Kidney (tissue), 13 donors: ENCODE measurements at regions not wholly inside any gene's neighbourhood (a gene's known extent, or its start where the extent isn't known, plus 50 kb on each side); places are given as distances from the start of the nearest gene placed in this dataset.

Experiments used
- DNase-seq, 5 donors: peaks; one replicate each; pipeline ENCODE4 v3.0.0-alpha.2; 2013 to 2020
- FAIRE-seq: peaks from 2 replicates; lab custom pipeline; 2012; peaks lifted over from hg19 to GRCh38; lab: Jason Lieb, UNC
- H3K27ac ChIP-seq, 2 donors: one replicate each; pipeline ENCODE4 v1.7.0; 2013; ENCODE audit warnings: low read depth in 2 of 2, low read length in 2 of 2, inconsistent platforms in 1 of 2
- H3K27me3 ChIP-seq: one replicate; pipeline ENCODE4 v1.7.1; 2013; ENCODE audit warnings: low read length, inconsistent platforms; ENCODE audit not compliant: control insufficient read depth, insufficient read depth
- H3K36me3 ChIP-seq, 3 donors: one replicate each; pipeline versions ENCODE4 v1.7.0 to v1.7.1; 2013; ENCODE audit warnings: low read length in 3 of 3, control low read depth in 1 of 3, inconsistent platforms in 1 of 3; ENCODE audit not compliant: insufficient read depth in 3 of 3, control insufficient read depth in 2 of 3
- H3K4me1 ChIP-seq, 3 donors: one replicate each; pipeline versions ENCODE4 v1.7.0 to v1.7.1; 2013; ENCODE audit warnings: low read length in 3 of 3, inconsistent platforms in 1 of 3, low read depth in 1 of 3; ENCODE audit not compliant: control insufficient read depth in 2 of 3, insufficient read depth in 2 of 3
- H3K4me3 ChIP-seq, 3 donors: one replicate each; pipeline versions ENCODE4 v1.7.0 to v1.8.1; 2013; ENCODE audit warnings: low read length in 3 of 3, control low read depth in 1 of 3, inconsistent platforms in 1 of 3
- H3K9ac ChIP-seq, 3 donors: one replicate each; pipeline versions ENCODE4 v1.7.0 to v1.7.1; 2013; ENCODE audit warnings: low read length in 3 of 3, control low read depth in 1 of 3, inconsistent platforms in 1 of 3
- H3K9me3 ChIP-seq, 3 donors: one replicate each; pipeline versions ENCODE4 v1.7.0 to v1.7.1; 2013; ENCODE audit warnings: low read length in 3 of 3, control low read depth in 1 of 3, inconsistent platforms in 1 of 3; ENCODE audit not compliant: control insufficient read depth in 2 of 3, insufficient read depth in 1 of 3
- intact Hi-C: fragments of 100-400 bp; cut with DNase I; formaldehyde crosslinking; loops from one replicate; pipeline ENCODE4 v1.11.1; 2022
- TF ChIP-seq, protein P1 (sequence below): IDR thresholded peaks from 3 replicates; pipeline ENCODE4 v1.5.1; 2012; ENCODE audit warnings: mild to moderate bottlenecking, moderate library complexity, borderline replicate concordance; ENCODE audit not compliant: insufficient read depth; ENCODE audit errors: extremely low read depth
- donor health status: control.
- donor health status: control.
- donor health status: control.
- donor health status: control.
- donor health status: control.
- donor health status: DM: yes; HTN: yes; CAD: no.
- donor health status: Normal renal cell carcinoma (clear cell type).

DNA sequence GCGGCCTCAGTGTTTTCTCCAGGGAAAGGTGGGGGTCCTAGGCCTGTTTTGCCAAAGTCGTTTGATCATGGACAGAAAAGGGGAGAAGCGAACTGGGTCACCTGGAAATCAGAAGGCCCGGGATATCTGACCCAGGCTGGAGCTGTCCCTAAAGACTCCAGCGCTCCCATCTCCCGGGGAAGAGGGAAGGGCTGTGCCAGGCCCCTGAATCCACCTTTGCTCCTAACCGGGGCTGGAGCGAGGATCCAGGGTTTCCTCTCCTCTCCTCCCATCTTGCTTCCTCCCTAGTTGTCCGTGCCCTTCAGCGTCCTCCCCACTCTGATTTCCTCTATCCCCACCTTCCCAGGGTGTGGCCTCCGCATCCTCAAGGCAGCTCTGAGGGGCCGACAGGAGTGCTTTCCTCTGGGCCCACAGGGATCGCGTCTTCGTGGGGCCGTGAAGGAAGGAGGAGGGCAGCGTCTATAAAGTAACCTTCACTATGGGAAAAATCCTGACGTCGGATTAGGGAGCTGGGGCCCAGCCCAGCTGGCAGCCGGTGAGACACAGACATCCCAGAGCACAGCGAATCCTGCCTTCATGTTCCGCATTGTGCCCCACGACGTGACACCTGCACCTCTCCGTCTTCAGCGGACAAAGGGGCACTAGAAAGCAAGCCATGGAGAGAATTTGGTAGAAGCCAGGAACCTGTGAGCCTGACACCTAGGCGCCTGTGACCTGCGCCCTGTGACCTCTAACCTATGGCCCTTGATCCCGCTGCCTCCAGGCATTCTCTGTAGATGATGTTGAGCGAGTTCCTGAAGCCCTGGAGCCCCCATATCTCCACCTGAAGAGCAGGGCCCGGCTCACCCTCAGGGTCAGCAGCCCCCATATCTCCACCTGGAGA lies 212.7 kb upstream of the SALL3 start:
- H3K4me3 ChIP-seq, result no peak overlapping the region
- H3K9me3 ChIP-seq, result no peaks in the 10 kb centered on the region
- H3K27ac ChIP-seq, result no peak overlapping the region
- H3K4me1 ChIP-seq, result no peaks in the 10 kb centered on the region
- H3K27me3 ChIP-seq, result no peaks in the 10 kb centered on the region
- H3K36me3 ChIP-seq, result no peaks in the 10 kb centered on the region
- FAIRE-seq (no peak), DNase-seq (no peak)
- H3K9ac ChIP-seq, result no peak overlapping the region
- intact Hi-C loops, result no loop called here
- TF ChIP-seq, protein P1, sequence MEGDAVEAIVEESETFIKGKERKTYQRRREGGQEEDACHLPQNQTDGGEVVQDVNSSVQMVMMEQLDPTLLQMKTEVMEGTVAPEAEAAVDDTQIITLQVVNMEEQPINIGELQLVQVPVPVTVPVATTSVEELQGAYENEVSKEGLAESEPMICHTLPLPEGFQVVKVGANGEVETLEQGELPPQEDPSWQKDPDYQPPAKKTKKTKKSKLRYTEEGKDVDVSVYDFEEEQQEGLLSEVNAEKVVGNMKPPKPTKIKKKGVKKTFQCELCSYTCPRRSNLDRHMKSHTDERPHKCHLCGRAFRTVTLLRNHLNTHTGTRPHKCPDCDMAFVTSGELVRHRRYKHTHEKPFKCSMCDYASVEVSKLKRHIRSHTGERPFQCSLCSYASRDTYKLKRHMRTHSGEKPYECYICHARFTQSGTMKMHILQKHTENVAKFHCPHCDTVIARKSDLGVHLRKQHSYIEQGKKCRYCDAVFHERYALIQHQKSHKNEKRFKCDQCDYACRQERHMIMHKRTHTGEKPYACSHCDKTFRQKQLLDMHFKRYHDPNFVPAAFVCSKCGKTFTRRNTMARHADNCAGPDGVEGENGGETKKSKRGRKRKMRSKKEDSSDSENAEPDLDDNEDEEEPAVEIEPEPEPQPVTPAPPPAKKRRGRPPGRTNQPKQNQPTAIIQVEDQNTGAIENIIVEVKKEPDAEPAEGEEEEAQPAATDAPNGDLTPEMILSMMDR, result no peak

DNA sequence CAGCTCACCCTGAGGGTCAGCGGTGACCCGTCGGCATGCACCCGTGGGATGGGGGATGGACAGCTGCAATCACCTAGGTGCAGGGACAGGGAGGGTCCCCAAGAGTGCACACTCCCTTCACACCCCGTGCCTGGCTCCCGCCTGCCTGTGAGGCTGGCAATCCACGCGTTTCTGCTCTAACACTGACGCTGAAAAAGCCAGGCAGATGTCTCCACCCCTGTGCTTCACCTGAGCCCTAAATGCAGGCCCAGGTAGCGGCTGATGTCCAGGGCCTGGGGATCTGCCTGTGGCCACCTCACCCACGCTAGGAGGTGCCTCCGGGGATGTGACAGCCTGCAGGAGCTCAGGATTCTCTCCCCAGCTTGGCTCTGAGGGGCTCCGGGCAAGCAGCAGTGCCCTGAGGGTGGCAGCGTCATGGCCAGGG lies 212.0 kb upstream of the SALL3 start:
- Histone ChIP-seq H3K27ac (no peak overlapping the region), H3K36me3 (no peaks in the 10 kb centered on the region), H3K9ac (no peak overlapping the region), H3K4me3 (no peak overlapping the region), H3K27me3 (no peaks in the 10 kb centered on the region), H3K9me3 (no peaks in the 10 kb centered on the region), H3K4me1 (no peaks in the 10 kb centered on the region)
- DNase-seq, result no peak
- intact Hi-C loops, result no loop called here
- TF ChIP-seq, protein P1, result no peak
- no peak for FAIRE-seq

DNA sequence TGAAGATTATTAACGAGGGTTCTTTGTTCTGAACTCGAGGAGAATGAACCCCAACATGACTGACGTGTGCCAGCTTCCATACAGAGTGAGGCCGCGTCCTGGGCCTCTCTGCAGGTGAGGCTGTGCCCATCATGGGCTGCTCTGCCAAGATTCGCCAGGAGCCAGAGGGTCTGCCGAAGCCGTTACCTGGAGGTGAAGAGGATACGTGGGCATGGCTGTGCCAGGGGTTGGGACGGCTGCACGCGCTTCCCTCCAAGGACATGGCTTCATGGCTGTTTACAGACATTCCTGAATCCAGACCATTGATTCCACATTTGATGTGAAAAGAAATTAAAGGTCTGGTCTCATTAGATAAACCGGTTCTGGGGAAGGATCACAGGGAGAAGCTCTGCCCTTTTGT lies 211.4 kb upstream of the SALL3 start:
- no peaks in the 10 kb centered on the region for H3K27me3 ChIP-seq
- FAIRE-seq (no peak), DNase-seq (no peak)
- no peaks in the 10 kb centered on the region for H3K36me3 ChIP-seq
- no peaks in the 10 kb centered on the region for H3K4me1 ChIP-seq
- no peak overlapping the region for H3K4me3 ChIP-seq
- TF ChIP-seq, protein P1, result no peak
- no peak overlapping the region for H3K9ac ChIP-seq
- intact Hi-C loops, result no loop called here
- no peak overlapping the region for H3K27ac ChIP-seq
- no peaks in the 10 kb centered on the region for H3K9me3 ChIP-seq
